ENCODE measurements at regions not wholly inside any gene's neighbourhood (a gene's known extent, or its start where the extent isn't known, plus 50 kb on each side); places are given as distances from the start of the nearest gene placed in this dataset.

DNA sequence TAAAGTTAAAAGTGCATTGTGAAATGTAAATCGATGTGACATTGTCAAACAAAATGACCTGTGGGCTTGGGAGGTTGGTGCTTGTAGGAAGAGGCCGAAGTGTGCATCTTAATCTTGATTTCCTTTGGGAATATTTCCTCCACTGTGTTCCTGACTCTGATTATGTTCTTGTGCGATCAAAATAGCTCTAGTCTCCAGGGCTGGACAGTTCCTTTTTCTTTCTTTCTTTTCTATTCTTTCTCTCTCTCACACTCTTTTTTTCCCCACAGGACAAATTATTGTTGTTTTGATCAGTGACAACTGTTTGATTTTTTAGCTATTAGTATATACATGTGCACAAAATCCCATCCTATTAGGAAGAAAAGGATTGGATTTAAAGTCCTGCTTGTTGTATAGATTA, 347.5 kb downstream of the ZSWIM6 start:
- H3K9me3 ChIP-seq (replicated peaks): no peaks in the 10 kb centered on the region; the same call in 1 of the 2 replicates
- no peaks in the 10 kb centered on the region for H3K36me3 ChIP-seq
- DNase-seq: no peak
- no peak overlapping the region for H3K27ac ChIP-seq
- no peaks in the 10 kb centered on the region for H3K4me1 ChIP-seq
- H3K4me3 ChIP-seq: no peak overlapping the region
- no peaks in the 10 kb centered on the region for H3K27me3 ChIP-seq

DNA sequence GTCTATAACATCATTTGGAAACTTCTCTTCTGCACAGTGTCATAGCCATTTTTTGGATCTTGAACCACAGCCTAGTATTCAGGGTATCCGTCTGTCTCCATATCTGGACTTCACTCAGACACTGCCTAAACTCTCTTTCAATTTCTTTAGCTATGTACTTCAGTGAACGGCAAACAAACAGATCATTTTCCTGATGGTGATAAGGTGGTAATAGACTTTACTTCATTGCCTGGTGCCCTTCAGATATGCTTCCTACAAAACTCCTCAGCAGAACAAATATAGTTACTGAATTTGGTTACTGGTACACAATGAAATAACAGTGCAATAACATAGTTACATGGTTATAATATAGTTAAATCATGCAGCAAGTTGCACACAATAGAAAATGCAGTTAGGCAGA, 348.2 kb downstream of the ZSWIM6 start:
- no peaks in the 10 kb centered on the region; the same call in 1 of the 2 replicates for H3K9me3 ChIP-seq (replicated peaks)
- DNase-seq: no peak
- H3K27me3 ChIP-seq: no peaks in the 10 kb centered on the region
- no peak overlapping the region for H3K4me3 ChIP-seq
- H3K4me1 ChIP-seq: no peaks in the 10 kb centered on the region
- no peaks in the 10 kb centered on the region for H3K36me3 ChIP-seq
- H3K27ac ChIP-seq: no peak overlapping the region

DNA sequence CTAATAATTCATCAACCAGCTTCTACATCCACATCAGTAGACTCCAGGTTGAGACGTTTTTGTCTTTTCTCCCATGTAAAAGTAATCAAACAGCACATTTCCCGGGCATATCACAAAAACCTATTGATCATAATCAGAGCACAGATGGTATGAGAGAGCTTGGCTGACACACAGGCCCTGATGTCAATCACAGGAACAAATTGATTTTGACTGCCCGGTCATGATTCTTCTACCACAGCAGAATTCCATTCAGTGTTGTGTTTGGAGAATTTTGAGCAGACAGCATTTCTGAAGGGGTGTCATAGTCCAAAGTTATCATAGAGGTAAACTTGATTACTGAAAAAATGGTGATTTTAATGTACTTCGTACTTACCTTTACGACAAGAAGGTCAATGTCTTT, 351.1 kb downstream of the ZSWIM6 start:
- DNase-seq: no peak
- Histone ChIP-seq H3K36me3 (no peaks in the 10 kb centered on the region), H3K27me3 (0 out of 2 replicates have a peak, but pooled peaks cover 3% of the 10 kb centered on the region), H3K9me3 (replicated peaks) (no peaks in the 10 kb centered on the region; the same call in 1 of the 2 replicates), H3K27ac (no peak overlapping the region), H3K4me3 (no peak overlapping the region), H3K4me1 (no peaks in the 10 kb centered on the region)

DNA sequence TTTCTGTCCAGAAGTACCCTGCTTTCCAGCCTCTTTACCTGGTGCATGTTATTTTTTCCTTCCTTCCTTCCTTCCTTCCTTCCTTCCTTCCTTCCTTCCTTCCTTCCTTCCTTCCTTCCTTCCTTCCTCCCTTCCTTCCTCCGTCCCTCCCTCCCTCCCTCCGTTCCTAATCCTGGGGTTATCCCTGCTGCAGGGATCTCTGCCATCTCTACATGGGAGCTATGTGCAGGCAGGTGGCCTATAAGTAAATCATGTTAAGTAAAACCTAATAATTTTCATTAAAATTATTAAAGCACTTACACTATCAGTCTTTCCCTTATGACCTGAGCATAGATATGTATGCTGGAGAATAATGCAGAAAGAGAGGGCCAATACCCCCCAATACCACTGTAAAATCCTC, 351.9 kb downstream of the ZSWIM6 start:
- Histone ChIP-seq H3K4me1 (no peaks in the 10 kb centered on the region), H3K4me3 (no peak overlapping the region), H3K9me3 (replicated peaks) (no peaks in the 10 kb centered on the region; the same call in 1 of the 2 replicates), H3K27me3 (0 out of 2 replicates have a peak, but pooled peaks cover 3% of the 10 kb centered on the region), H3K36me3 (no peaks in the 10 kb centered on the region), H3K27ac (no peak overlapping the region)
- no peak for DNase-seq

DNA sequence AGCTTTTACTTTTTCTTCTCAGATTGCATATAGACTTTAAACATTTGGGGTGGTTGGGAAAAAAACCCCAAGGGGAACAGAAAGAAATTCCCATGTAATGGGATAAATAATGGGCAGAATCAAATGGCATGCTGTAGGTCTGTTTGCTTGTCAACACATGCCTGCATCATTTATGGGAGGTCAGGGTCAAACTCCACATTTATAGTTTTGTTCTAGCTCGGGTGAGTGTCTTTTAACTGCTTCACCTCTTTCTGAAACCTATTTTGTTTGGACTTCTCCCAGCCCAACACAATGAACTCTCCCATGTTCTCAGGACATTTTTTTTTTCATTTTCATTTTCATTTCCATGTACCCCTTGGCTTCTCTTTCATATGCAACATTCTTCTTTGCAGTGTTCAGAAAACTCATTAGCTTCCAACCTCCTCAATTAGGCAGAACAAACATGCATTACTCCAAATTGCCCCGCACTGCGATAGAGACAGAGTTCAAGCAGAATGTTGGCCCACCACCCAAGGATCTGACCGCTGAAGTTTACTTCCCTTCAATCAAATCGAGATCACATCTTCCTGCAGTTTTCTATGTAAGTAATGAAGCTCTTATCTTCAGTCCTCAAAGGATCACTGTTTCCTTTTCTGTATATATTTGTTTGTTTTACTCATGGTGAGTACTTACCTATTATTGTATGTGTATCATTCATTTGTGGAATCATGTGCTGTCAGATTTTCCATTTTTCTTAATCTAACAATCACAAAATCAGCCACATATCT, 354.6 kb downstream of the ZSWIM6 start:
- no peak for DNase-seq
- H3K27me3 ChIP-seq: 0 out of 2 replicates have a peak, but pooled peaks cover 3% of the 10 kb centered on the region
- no peaks in the 10 kb centered on the region; the same call in 1 of the 2 replicates for H3K9me3 ChIP-seq (replicated peaks)
- no peaks in the 10 kb centered on the region for H3K36me3 ChIP-seq
- no peaks in the 10 kb centered on the region for H3K4me1 ChIP-seq
- no peak overlapping the region for H3K27ac ChIP-seq
- no peak overlapping the region for H3K4me3 ChIP-seq

DNA sequence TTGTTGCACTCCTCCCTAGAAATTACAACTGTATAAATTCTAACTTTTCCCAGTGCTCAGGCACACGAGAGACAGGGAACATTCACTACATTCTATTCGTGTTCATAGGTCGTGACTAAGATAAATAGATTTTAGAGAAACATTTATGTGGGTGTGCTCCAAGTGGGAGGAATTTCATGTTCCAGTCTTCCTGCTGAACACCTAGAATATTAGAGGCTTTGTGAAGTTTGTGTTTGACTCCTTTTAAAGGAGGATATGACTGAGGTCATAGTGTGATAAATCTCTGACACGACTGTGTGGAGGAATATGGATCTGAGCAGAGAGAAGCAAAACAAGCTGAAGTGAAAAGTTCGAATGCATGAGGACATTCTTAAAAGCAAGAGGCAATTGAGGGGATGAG, 355.3 kb downstream of the ZSWIM6 start:
- DNase-seq: no peak
- Histone ChIP-seq H3K9me3 (replicated peaks) (no peaks in the 10 kb centered on the region; the same call in 1 of the 2 replicates), H3K36me3 (no peaks in the 10 kb centered on the region), H3K27ac (no peak overlapping the region), H3K4me3 (no peak overlapping the region), H3K4me1 (no peaks in the 10 kb centered on the region), H3K27me3 (0 out of 2 replicates have a peak, but pooled peaks cover 3% of the 10 kb centered on the region)

DNA sequence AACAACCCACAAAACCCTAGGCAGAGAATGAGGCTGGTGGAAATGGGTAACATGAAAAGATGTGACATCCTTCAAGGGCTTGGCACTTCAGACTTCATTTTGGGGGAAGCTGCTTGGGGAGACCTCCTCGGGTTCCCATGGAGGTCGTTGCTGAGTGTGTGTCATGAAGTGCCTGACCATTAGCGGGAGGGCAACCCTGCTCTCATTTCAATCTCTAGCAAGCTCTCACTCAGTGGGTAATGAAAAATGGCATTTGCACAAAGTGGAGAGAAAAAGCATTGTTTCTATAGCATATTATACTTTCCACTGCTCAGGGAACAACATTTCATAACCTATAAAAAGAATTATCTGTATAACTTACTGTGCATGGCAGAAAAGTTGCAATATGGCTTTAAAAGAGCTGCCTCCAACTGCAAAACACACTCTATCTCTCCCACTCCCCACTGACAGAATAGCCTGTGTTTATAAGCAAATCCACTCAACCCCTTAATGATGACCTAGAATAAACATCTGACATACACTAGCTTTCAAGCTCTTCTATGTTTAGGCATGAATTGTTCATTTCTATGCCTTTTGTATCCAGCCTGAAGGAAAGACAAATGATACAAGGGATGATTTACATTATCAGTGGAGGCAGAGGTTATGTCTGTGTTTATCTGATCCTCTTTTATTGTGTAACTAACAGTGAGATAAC, 357.2 kb downstream of the ZSWIM6 start:
- H3K36me3 ChIP-seq: no peaks in the 10 kb centered on the region
- DNase-seq: no peak
- H3K9me3 ChIP-seq (replicated peaks): no peaks in the 10 kb centered on the region; the same call in 1 of the 2 replicates
- H3K27ac ChIP-seq: no peak overlapping the region
- no peak overlapping the region for H3K4me3 ChIP-seq
- 0 out of 2 replicates have a peak, but pooled peaks cover 3% of the 10 kb centered on the region for H3K27me3 ChIP-seq
- H3K4me1 ChIP-seq: no peaks in the 10 kb centered on the region

DNA sequence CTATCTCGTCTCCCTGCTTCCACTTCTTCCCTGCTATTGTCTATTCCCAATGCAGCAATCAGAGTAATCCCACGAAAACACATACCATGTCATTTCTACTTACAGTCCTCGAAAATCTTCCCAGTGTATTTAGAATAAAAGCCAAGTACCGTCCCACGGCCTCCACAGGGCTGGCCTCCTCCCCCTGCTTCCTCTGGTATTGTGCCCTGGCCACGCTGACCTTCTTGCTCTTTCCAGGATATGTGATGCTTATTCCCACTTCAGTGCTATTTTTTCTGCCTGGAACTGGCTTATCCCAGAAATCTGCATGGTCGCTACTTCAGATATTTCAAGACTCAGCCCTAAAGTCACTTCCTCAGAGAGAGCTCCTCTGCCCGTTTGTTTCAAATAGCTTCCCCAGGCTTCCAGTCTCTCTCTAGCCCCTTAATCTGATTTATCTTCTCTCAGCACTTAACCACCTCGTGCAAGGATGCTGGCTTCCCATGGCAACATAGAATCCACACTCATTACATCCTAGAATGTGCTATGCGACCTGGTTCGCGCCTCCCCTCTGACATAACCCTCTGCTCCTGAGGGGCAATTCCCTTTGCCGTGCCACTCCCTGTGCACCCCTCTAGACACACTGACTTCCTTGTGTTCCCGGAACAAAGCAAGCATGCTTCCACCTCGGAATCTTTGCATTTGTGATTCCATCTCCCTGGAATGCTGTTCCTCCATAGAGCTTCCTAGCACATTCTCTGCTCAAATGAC, 365.9 kb downstream of the ZSWIM6 start:
- Histone ChIP-seq H3K27me3 (peaks cover 5% of the 10 kb centered on the region; the same call in 1 of the 2 replicates), H3K36me3 (no peaks in the 10 kb centered on the region), H3K9me3 (replicated peaks) (no peaks in the 10 kb centered on the region; the same call in 1 of the 2 replicates), H3K4me3 (no peak overlapping the region), H3K27ac (no peak overlapping the region), H3K4me1 (no peaks in the 10 kb centered on the region)
- no peak for DNase-seq

DNA sequence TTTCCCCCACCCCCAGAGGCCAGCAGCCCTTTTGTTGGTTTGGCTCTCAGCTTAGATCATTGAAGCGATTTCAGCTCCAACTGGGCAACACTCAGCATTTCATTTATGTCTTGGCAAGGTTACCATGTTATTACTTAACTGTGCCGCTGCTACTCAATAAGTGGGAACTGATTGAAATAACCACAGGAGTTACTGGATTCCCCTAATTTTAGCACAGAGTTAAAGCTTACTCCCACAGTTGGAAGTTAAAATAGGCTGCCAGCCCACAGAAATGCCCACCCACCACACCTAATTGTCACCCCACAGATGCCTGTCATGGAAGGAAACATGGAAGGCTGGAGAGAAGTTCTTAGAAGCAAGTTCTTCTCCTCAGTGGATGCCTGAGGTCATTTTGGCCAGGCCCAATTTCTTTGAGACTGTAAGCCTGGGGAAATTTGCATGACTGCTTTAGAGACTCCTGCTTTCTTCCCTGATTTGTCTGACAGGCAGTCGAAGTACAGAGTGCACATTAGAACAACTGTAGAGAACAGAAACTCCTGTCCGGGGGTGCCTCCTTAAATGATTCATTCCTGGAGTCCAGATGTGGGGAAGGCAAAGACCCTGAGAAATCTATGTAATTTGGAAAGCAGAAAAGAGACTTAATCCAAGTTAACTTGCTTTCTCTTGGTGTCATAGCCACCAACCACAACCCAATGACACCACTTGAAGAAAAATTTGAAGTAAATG, 370.0 kb downstream of the ZSWIM6 start:
- DNase-seq: no peak
- Histone ChIP-seq H3K4me1 (no peaks in the 10 kb centered on the region), H3K27me3 (peaks cover 10% of the 10 kb centered on the region; the same call in 1 of the 2 replicates), H3K36me3 (no peaks in the 10 kb centered on the region), H3K9me3 (replicated peaks) (no peaks in the 10 kb centered on the region), H3K4me3 (no peak overlapping the region), H3K27ac (no peak overlapping the region)

DNA sequence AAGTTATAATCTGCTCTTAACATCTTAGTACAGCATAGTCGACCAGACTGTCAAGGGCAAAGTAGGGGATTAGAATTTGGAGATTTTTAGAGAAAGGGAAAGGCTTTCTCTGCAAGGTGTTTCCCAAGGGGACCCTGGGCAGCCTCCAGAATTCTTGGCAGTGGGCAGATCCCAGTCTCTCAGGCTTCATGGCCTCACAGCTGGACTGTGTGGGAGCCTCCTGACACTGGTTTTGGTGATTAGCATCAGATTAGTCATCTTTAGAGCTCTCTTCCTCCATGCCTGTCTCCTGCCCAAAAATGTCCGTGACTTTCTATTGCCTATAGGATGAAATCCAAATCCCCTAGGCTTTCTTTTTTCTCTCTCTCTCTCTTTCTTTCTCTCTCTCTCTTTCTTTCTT, 370.7 kb downstream of the ZSWIM6 start:
- Histone ChIP-seq H3K27ac (no peak overlapping the region), H3K4me3 (no peak overlapping the region), H3K4me1 (no peaks in the 10 kb centered on the region), H3K9me3 (replicated peaks) (no peaks in the 10 kb centered on the region), H3K36me3 (no peaks in the 10 kb centered on the region), H3K27me3 (peaks cover 10% of the 10 kb centered on the region; the same call in 1 of the 2 replicates)
- no peak for DNase-seq

DNA sequence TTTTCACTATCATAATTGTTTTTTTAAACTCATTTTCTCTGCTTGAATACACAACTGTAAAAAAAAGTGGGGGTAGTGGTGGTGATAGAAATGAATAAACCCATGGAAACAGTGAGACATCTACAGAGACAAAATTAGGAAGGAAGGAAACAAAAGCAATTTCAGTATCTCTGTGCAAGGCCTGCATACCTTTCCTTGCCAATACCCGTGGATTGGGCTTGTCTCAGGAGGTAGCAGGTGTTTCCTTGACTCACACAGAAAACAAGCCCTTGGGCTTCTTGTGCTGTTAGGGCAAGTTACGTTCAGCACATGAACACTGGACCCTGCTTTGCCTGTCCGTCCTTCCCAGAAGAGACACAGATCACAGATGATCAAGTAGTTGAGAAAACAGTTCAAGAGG, 372.2 kb downstream of the ZSWIM6 start:
- H3K36me3 ChIP-seq: no peaks in the 10 kb centered on the region
- no peak for DNase-seq
- H3K4me1 ChIP-seq: no peaks in the 10 kb centered on the region
- no peaks in the 10 kb centered on the region for H3K9me3 ChIP-seq (replicated peaks)
- peaks cover 10% of the 10 kb centered on the region; the same call in 1 of the 2 replicates for H3K27me3 ChIP-seq
- H3K4me3 ChIP-seq: no peak overlapping the region
- no peak overlapping the region for H3K27ac ChIP-seq

DNA sequence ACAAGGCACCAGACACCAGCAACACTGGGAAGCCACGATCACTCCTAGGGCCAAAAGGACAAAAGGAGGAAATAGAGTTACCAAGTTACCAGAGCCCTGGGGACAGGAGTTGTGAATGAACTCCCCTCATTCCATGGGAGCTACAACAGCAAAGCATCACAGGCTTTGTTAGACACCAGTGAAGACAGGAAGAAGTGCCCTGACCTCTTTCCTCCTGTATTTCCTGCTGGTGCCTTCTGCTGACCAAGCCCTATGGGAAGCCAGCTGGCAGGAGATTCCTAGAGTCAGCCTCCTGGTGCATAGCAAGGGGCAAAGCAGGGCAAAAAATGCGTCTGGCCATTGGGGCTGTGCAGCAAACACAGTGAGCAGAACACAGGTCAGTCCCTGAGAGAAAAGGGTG, 374.7 kb downstream of the ZSWIM6 start:
- DNase-seq: no peak
- no peaks in the 10 kb centered on the region for H3K36me3 ChIP-seq
- H3K9me3 ChIP-seq (replicated peaks): no peaks in the 10 kb centered on the region
- 0 out of 2 replicates have a peak, but pooled peaks cover 5% of the 10 kb centered on the region for H3K27me3 ChIP-seq
- H3K27ac ChIP-seq: no peak overlapping the region
- no peaks in the 10 kb centered on the region for H3K4me1 ChIP-seq
- H3K4me3 ChIP-seq: no peak overlapping the region

DNA sequence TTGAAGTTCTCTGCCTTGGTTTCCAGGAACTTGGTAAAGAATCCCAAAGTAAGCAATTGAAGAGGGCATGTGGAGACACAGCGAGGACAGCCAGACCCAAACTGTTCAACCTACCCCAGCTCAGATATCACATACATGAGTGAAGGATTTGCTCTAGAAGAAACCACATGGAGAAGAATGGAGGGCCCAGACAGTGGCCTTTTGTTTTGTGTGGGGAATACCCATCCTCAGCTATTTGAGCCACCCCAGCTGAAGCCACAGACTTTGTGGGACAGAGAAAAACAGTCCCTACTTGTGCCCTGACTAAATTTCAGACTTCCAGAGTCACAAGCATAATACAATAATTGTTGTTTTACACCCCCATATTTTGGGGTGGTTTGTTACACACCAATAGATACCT, 387.1 kb downstream of the ZSWIM6 start:
- Histone ChIP-seq H3K9me3 (replicated peaks) (no peaks in the 10 kb centered on the region), H3K36me3 (no peaks in the 10 kb centered on the region), H3K27ac (no peak overlapping the region), H3K27me3 (no peaks in the 10 kb centered on the region), H3K4me3 (no peak overlapping the region), H3K4me1 (no peaks in the 10 kb centered on the region)
- peak in 1 of 2 experiments; percentile 33 for DNase-seq

DNA sequence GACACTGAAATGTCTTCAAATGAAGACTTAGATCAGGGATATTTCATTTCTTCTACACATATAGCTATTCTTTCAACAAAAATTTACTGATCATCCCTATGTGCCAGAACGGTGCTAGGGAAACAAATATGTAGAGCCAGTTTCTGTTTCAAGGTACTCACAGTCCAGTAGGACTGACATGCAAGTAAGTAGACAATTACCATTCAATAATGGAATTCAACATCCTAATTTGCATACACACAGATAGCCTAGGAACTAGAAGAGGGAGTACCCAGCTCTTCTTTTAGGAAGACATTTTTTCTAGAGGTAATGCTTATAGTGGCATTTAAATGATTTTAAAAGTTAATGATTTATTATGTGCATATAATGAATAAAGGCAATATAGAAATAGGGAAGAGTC, 388.8 kb downstream of the ZSWIM6 start:
- DNase-seq: no peak
- Histone ChIP-seq H3K36me3 (no peaks in the 10 kb centered on the region), H3K27ac (no peak overlapping the region), H3K4me1 (no peaks in the 10 kb centered on the region), H3K4me3 (no peak overlapping the region), H3K9me3 (replicated peaks) (no peaks in the 10 kb centered on the region), H3K27me3 (no peaks in the 10 kb centered on the region)
